SK-N-MC (cell line): ENCODE measurements at regions not wholly inside any gene's neighbourhood (a gene's known extent, or its start where the extent isn't known, plus 50 kb on each side); places are given as distances from the start of the nearest gene placed in this dataset.

Experiments
- EZH2 ChIP-seq: fragments of 200-600 bp; sonication (generic); IDR thresholded peaks from one replicate; pipeline ENCODE4 v1.6.1; 2017; ENCODE audit warnings: antibody characterized with exemption
- FOXP2 ChIP-seq: optimal IDR thresholded peaks from 2 replicates; pipeline ENCODE3; 2011; ENCODE audit warnings: mild to moderate bottlenecking, moderate library complexity; ENCODE audit not compliant: insufficient read depth; ENCODE audit errors: extremely low read length, control extremely low read depth
- POLR2AphosphoS5 ChIP-seq: IDR thresholded peaks from 2 replicates; pipeline ENCODE4 v1.6.1; 2012; ENCODE audit warnings: mild to moderate bottlenecking, low read depth, low read length, borderline replicate concordance

DNA sequence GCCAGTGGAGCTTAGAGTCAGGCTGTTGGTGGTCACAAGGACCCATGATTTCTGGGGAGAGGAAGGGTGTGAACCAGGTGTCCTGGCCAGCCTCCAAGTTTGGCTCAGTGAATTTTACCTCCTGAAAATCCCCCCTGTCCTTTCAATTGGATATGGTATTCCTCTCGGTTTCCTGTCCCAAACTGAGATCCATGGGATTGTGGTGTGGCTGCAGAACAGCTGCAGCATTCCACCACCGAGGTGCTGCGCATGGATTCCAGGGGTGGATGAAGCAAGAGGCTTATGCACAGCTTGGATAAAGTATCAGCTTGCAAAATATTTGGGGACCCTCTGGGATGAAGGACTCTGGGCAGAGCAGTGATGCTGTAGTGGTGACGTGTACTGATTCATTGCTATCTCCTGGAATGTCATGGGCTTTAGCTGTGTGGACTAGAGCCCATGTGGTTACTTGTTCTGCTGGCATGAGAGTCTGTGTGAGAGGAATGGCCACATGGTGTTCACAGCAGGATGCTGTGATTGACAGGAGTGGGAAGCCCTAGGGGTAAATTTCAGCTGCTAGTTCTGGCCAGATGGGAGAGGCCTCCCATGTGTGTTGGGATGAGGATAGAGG is 148.7 kb upstream of the SPAG17 start:
- no peak for TF ChIP-seq EZH2
- no peak for TF ChIP-seq POLR2AphosphoS5
- no peak for TF ChIP-seq FOXP2
